Caco-2 (cell line): ENCODE measurements at regions not wholly inside any gene's neighbourhood (a gene's known extent, or its start where the extent isn't known, plus 50 kb on each side); places are given as distances from the start of the nearest gene placed in this dataset.

ENCODE experiments used
- BruUV-seq: library from RNA; stranded (reverse); fragments of 400-500 nt; replicated peaks from 2 replicates; lab custom pipeline; 2021; lab: Mats Ljungman, UMichigan
- CTCF ChIA-PET: fragments of 300-600 bp; sonication (Branson Sonifier 250); formaldehyde crosslinking; loops from one replicate; lab custom pipeline; 2022; ENCODE audit warnings: antibody characterized with exemption; lab: Charles Lee
- POLR2A ChIA-PET: fragments of 300-600 bp; sonication (Branson Sonifier 250); formaldehyde crosslinking; loops from one replicate; lab custom pipeline; 2022; ENCODE audit warnings: antibody characterized with exemption; lab: Charles Lee
- DNase-seq, 2 experiments: peaks; one replicate each; pipeline versions ENCODE4 v3.0.0 to v3.0.0-alpha.2; 2020 to 2022
- H3K27me3 ChIP-seq: replicated peaks from 2 replicates; pipeline ENCODE4 v1.6.0; 2011; ENCODE audit warnings: low read length; ENCODE audit not compliant: control insufficient read depth, insufficient read depth
- H3K36me3 ChIP-seq: 2 replicates; pipeline ENCODE4 v1.5.1; 2011; ENCODE audit warnings: low read length; ENCODE audit not compliant: control insufficient read depth, insufficient read depth
- H3K4me1 ChIP-seq: fragments of 250-450 bp; sonication (Bioruptor Pico); 2 replicates; pipeline ENCODE4 v1.5.1; 2020; ENCODE audit warnings: mild to moderate bottlenecking
- H3K4me3 ChIP-seq: 2 replicates; pipeline ENCODE4 v1.5.1; 2011; ENCODE audit warnings: low read depth, mild to moderate bottlenecking, control low read depth, low read length
- H3K9me3 ChIP-seq: fragments of 250-450 bp; sonication (Bioruptor Pico); 2 replicates; pipeline ENCODE4 v1.5.1; 2020; ENCODE audit warnings: mild to moderate bottlenecking, moderate library complexity
- H3K27ac Mint-ChIP-seq: one replicate; pipeline ENCODE4 v1.8.0; 2022; ENCODE audit warnings: mixed read lengths; ENCODE audit not compliant: unreplicated experiment
- H3K27me3 Mint-ChIP-seq: one replicate; pipeline ENCODE4 v1.8.0; 2022; ENCODE audit warnings: mixed read lengths; ENCODE audit not compliant: insufficient read depth, unreplicated experiment
- H3K36me3 Mint-ChIP-seq: one replicate; pipeline ENCODE4 v1.8.0; 2022; ENCODE audit warnings: mild to moderate bottlenecking, mixed read lengths; ENCODE audit not compliant: insufficient read depth, unreplicated experiment
- H3K4me1 Mint-ChIP-seq: one replicate; pipeline ENCODE4 v1.8.0; 2022; ENCODE audit warnings: low read depth, mixed read lengths; ENCODE audit not compliant: unreplicated experiment
- H3K4me3 Mint-ChIP-seq: one replicate; pipeline ENCODE4 v1.8.0; 2022; ENCODE audit warnings: mild to moderate bottlenecking, moderate library complexity, mixed read lengths; ENCODE audit not compliant: unreplicated experiment
- H3K9me3 Mint-ChIP-seq: one replicate; pipeline ENCODE4 v1.8.0; 2022; ENCODE audit warnings: mixed read lengths; ENCODE audit not compliant: unreplicated experiment
- CTCF ChIP-seq, 2 experiments: fragments of 200-600 bp in 1 of 2; IDR thresholded peaks; 1 replicate in 1 of 2; 2 replicates in 1 of 2; pipeline versions ENCODE4 v1.5.1 to v1.8.0; 2011 to 2022; ENCODE audit warnings: antibody characterized with exemption in 1 of 2, control low read depth in 1 of 2, inconsistent platforms in 1 of 2, low read depth in 1 of 2, low read length in 1 of 2, mild to moderate bottlenecking in 1 of 2, moderate library complexity in 1 of 2; ENCODE audit not compliant: insufficient read depth in 1 of 2, severe bottlenecking in 1 of 2, unreplicated experiment in 1 of 2
- intact Hi-C: fragments of 100-400 bp; cut with micrococcal nuclease; formaldehyde crosslinking; loops from one replicate; pipeline ENCODE4 v1.10.0; 2022; ENCODE audit not compliant: unreplicated experiment

DNA sequence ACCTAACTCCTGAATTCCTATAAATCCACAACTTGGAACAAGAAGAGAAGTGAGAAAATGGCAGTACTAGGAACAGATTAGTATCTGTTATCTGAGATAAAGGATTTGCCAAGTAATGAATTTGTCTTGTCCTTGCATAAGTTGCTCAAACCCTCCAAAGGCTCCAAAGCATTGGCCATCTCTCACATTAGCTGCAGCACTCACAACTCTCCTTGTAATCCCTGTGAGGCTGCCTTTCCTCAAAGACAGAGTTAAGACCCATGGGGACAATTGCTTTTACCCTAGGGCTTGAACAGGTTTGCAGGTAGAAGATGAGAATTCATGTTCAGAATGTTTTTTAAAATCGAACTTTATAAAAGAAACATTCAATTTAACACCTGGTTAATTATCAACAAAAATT lies 1702.2 kb downstream of the EFNB2 start:
- no peak for DNase-seq
- ChIA-PET POLR2A (no interaction called here), CTCF (no interaction called here)
- Histone ChIP-seq H3K27me3 (no peaks in the 10 kb centered on the region), H3K4me1 (no peaks in the 10 kb centered on the region), H3K4me3 (no peak overlapping the region), H3K36me3 (no peaks in the 10 kb centered on the region), H3K9me3 (no peaks in the 10 kb centered on the region)
- H3K4me3 Mint-ChIP-seq, result no peak overlapping the region
- intact Hi-C loops, result no loop called here
- peaks cover 10% of the 10 kb centered on the region for H3K27me3 Mint-ChIP-seq
- no TSS peak for BruUV-seq
- no peak overlapping the region for H3K27ac Mint-ChIP-seq
- no peak for TF ChIP-seq CTCF (IDR thresholded peaks at IDR 0.05; ENCODE audit: insufficient read depth in 1 of 2, low read depth in 1 of 2, low read length in 1 of 2, severe bottlenecking in 1 of 2, unreplicated experiment in 1 of 2)
- no peaks in the 10 kb centered on the region for H3K4me1 Mint-ChIP-seq
- no peaks in the 10 kb centered on the region for H3K36me3 Mint-ChIP-seq
- H3K9me3 Mint-ChIP-seq, result no peaks in the 10 kb centered on the region

DNA sequence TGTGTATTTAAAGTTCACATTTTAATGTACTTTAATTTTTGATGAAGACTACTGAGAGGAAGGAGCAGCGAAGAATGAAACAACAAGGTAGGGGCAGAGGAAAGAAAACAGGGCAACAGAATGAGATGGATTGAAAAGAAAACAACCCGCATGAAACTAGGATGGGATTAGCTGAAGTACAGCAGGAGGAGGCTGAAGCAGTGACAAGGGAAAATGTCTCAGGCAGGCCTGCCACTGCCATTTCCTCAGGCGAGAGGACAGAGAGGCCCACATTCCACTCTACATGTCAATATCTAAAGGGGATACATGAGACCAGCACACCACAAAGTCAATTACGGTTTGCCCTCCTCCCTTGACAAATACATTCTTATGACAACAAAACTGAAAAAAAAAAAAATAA lies 1703.2 kb downstream of the EFNB2 start:
- H3K27ac Mint-ChIP-seq, result no peak overlapping the region
- no peak overlapping the region for H3K4me3 ChIP-seq
- ChIA-PET CTCF (no interaction called here), POLR2A (interaction anchor here (0.6 kb wide), 1 partner anchor 25 kb away, joined by 3 read pairs; no protein-coding TSS in a partner anchor)
- TF ChIP-seq CTCF (IDR thresholded peaks at IDR 0.05; ENCODE audit: insufficient read depth in 1 of 2, low read depth in 1 of 2, low read length in 1 of 2, severe bottlenecking in 1 of 2, unreplicated experiment in 1 of 2), result no peak
- no peaks in the 10 kb centered on the region for H3K9me3 ChIP-seq
- intact Hi-C loops, result no loop called here
- no peaks in the 10 kb centered on the region for H3K36me3 Mint-ChIP-seq
- peaks cover 4% of the 10 kb centered on the region for H3K27me3 Mint-ChIP-seq
- no peak for DNase-seq
- H3K36me3 ChIP-seq, result no peaks in the 10 kb centered on the region
- BruUV-seq, result no TSS peak
- no peaks in the 10 kb centered on the region for H3K4me1 ChIP-seq
- no peak overlapping the region for H3K4me3 Mint-ChIP-seq
- no peaks in the 10 kb centered on the region for H3K27me3 ChIP-seq
- no peaks in the 10 kb centered on the region for H3K9me3 Mint-ChIP-seq
- H3K4me1 Mint-ChIP-seq, result no peaks in the 10 kb centered on the region

DNA sequence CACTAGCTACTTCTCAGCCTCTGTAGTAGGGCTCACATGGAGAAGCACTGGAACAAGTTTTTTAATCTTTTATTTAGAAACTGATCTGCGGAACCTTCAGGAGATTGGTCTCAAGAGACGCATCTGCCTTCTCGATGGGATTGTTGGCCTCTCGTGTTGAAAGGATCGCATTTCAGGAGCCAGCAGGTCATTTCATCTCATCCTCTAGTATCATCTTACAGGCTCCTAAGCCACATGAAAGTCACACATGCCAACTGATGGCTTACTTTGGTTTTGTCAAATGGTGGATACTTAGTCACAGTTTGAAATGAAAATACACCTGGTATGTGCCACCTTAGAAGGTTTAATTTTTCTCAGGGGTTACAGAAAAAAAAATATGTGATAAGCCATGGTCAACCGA lies 1703.6 kb downstream of the EFNB2 start:
- Mint-ChIP-seq H3K4me1 (no peaks in the 10 kb centered on the region), H3K9me3 (no peaks in the 10 kb centered on the region), H3K27me3 (peaks cover 4% of the 10 kb centered on the region), H3K36me3 (no peaks in the 10 kb centered on the region), H3K27ac (no peak overlapping the region), H3K4me3 (no peak overlapping the region)
- no peak for TF ChIP-seq CTCF (IDR thresholded peaks at IDR 0.05; ENCODE audit: insufficient read depth in 1 of 2, low read depth in 1 of 2, low read length in 1 of 2, severe bottlenecking in 1 of 2, unreplicated experiment in 1 of 2)
- H3K4me1 ChIP-seq, result no peaks in the 10 kb centered on the region
- no peak overlapping the region for H3K4me3 ChIP-seq
- no peaks in the 10 kb centered on the region for H3K27me3 ChIP-seq
- no peak for DNase-seq
- no TSS peak for BruUV-seq
- CTCF ChIA-PET, result no interaction called here
- H3K36me3 ChIP-seq, result no peaks in the 10 kb centered on the region
- intact Hi-C loops, result no loop called here
- POLR2A ChIA-PET, result no interaction called here
- no peaks in the 10 kb centered on the region for H3K9me3 ChIP-seq
